Endothelial cell of umbilical vein (primary cell): ENCODE measurements at regions not wholly inside any gene's neighbourhood (a gene's known extent, or its start where the extent isn't known, plus 50 kb on each side); places are given as distances from the start of the nearest gene placed in this dataset.

Experiments used
- BruUV-seq: library from RNA; stranded (reverse); fragments of 400-500 nt; replicated peaks from 2 replicates; lab custom pipeline; 2021; lab: Mats Ljungman, UMichigan
- CTCF ChIA-PET: fragments of 300-600, 350-600 bp; sonication (Branson Sonifier 250); formaldehyde crosslinking; loops from one replicate; lab custom pipeline; 2021; ENCODE audit warnings: antibody characterized with exemption, inconsistent platforms; lab: Charles Lee
- POLR2A ChIA-PET: fragments of 300-600, 350-600 bp; sonication (Branson Sonifier 250); formaldehyde crosslinking; loops from one replicate; lab custom pipeline; 2021; ENCODE audit warnings: antibody characterized with exemption, inconsistent platforms; lab: Charles Lee
- DNase-seq: peaks from one replicate; pipeline ENCODE4 v3.0.0-alpha.2; 2011; ENCODE audit warnings: low read depth, low spot score
- FAIRE-seq: peaks from 2 replicates; lab custom pipeline; 2011; peaks lifted over from hg19 to GRCh38; lab: Jason Lieb, UNC
- H2AFZ ChIP-seq: 2 replicates; pipeline ENCODE4 v1.6.0; 2012; ENCODE audit warnings: low read depth, low read length, control low read depth, inconsistent platforms
- H3K27ac ChIP-seq: 2 replicates; pipeline ENCODE4 v1.5.1; 2011; ENCODE audit warnings: low read depth, mild to moderate bottlenecking, control low read depth, low read length, moderate library complexity; ENCODE audit not compliant: insufficient read depth
- H3K27me3 ChIP-seq, 2 experiments: 2 replicates each; pipeline versions ENCODE4 v1.6.0 to v1.6.1; 2011; ENCODE audit warnings: low read length in 2 of 2, mixed read lengths in 1 of 2; ENCODE audit not compliant: control insufficient read depth in 2 of 2, insufficient read depth in 2 of 2
- H3K36me3 ChIP-seq, 2 experiments: 2 replicates in 1 of 2; 3 replicates in 1 of 2; pipeline ENCODE4 v1.5.1; 2011; ENCODE audit warnings: low read length in 2 of 2, mild to moderate bottlenecking in 1 of 2, moderate library complexity in 1 of 2; ENCODE audit not compliant: control insufficient read depth in 2 of 2, insufficient read depth in 2 of 2; ENCODE audit errors: extremely low read depth in 1 of 2
- H3K4me1 ChIP-seq: 3 replicates; pipeline ENCODE4 v1.5.1; 2011; ENCODE audit warnings: mild to moderate bottlenecking, low read length; ENCODE audit not compliant: control insufficient read depth, insufficient read depth; ENCODE audit errors: extremely low read depth
- H3K4me2 ChIP-seq: 2 replicates; pipeline ENCODE4 v1.6.1; 2011; ENCODE audit warnings: low read length, control low read depth, mixed read lengths; ENCODE audit not compliant: insufficient read depth
- H3K4me3 ChIP-seq, 3 experiments: fragments of 200-600 bp in 1 of 3; sonication (generic), shearing (Covaris generic) in 1 of 3; replicated peaks in 1 of 3; 2 replicates each; pipeline ENCODE4 v1.5.1; 2011 to 2016; ENCODE audit warnings: control low read depth in 3 of 3, low read length in 3 of 3, mild to moderate bottlenecking in 2 of 3, inconsistent platforms in 1 of 3, low read depth in 1 of 3, moderate library complexity in 1 of 3; ENCODE audit not compliant: insufficient read depth in 1 of 3
- H3K79me2 ChIP-seq: 2 replicates; pipeline ENCODE4 v1.6.0; 2012; ENCODE audit warnings: low read length, inconsistent platforms; ENCODE audit not compliant: control insufficient read depth, insufficient read depth
- H3K9ac ChIP-seq: replicated peaks from 2 replicates; pipeline ENCODE3; 2011; ENCODE audit warnings: low read length, control low read depth; ENCODE audit not compliant: insufficient read depth; ENCODE audit errors: extremely low read depth
- H3K9me1 ChIP-seq: replicated peaks from 3 replicates; pipeline ENCODE4 v1.6.0; 2011; ENCODE audit warnings: mild to moderate bottlenecking, low read length; ENCODE audit not compliant: control insufficient read depth, insufficient read depth; ENCODE audit errors: extremely low read depth
- H3K9me3 ChIP-seq: replicated peaks from 2 replicates; pipeline ENCODE4 v1.5.1; 2012; ENCODE audit warnings: low read length, inconsistent platforms; ENCODE audit not compliant: control insufficient read depth, insufficient read depth
- H4K20me1 ChIP-seq: replicated peaks from 2 replicates; pipeline ENCODE3; 2011; ENCODE audit warnings: mild to moderate bottlenecking, low read length; ENCODE audit not compliant: control insufficient read depth, insufficient read depth; ENCODE audit errors: extremely low read depth
- CTCF ChIP-seq, 2 donors: IDR thresholded peaks; 1 replicate in 1 of 2; 2 replicates in 1 of 2; pipeline ENCODE4 v1.5.1; 2011; ENCODE audit warnings: low read length in 2 of 2, mild to moderate bottlenecking in 2 of 2, moderate library complexity in 2 of 2, control low read depth in 1 of 2, inconsistent platforms in 1 of 2, low read depth in 1 of 2; ENCODE audit not compliant: insufficient read depth in 1 of 2; ENCODE audit errors: extremely low read depth in 1 of 2
- EZH2 ChIP-seq: IDR thresholded peaks from 2 replicates; pipeline ENCODE4 v1.6.1; 2012; ENCODE audit warnings: borderline replicate concordance, low read depth, mild to moderate bottlenecking, moderate library complexity, low read length, inconsistent platforms; ENCODE audit not compliant: severe bottlenecking
- FOS ChIP-seq: IDR thresholded peaks from 2 replicates; pipeline ENCODE4 v1.6.1; 2011; ENCODE audit warnings: mild to moderate bottlenecking, low read length, moderate library complexity, borderline replicate concordance; ENCODE audit not compliant: insufficient read depth
- GATA2 ChIP-seq: IDR thresholded peaks from 2 replicates; pipeline ENCODE4 v1.7.0; 2011; ENCODE audit warnings: low read depth, mild to moderate bottlenecking, moderate library complexity, mixed read lengths, low read length; ENCODE audit not compliant: insufficient read length, insufficient read depth
- JUN ChIP-seq: IDR thresholded peaks from 2 replicates; pipeline ENCODE4 v1.6.1; 2011; ENCODE audit warnings: borderline replicate concordance, low read depth; ENCODE audit not compliant: insufficient read length, insufficient read depth
- MYC ChIP-seq: IDR thresholded peaks from one replicate; pipeline ENCODE4 v1.6.1; 2011; ENCODE audit warnings: mild to moderate bottlenecking, low read depth, low read length
- POLR2A ChIP-seq: IDR thresholded peaks from 2 replicates; pipeline ENCODE4 v1.6.1; 2012; ENCODE audit warnings: low read depth, mild to moderate bottlenecking, control low read depth, low read length
- POLR2AphosphoS5 ChIP-seq: IDR thresholded peaks from 2 replicates; pipeline ENCODE4 v1.6.1; 2012; ENCODE audit warnings: low read depth, mild to moderate bottlenecking, control low read depth, low read length, moderate library complexity; ENCODE audit not compliant: insufficient read depth
- dilution Hi-C: fragments of 300-500 bp; cut with MboI; formaldehyde crosslinking; loops from one replicate; pipeline ENCODE4 v1.15.0; 2019; ENCODE audit warnings: low sequenced_read_pairs; ENCODE audit not compliant: extremely low pct_ligation_motif_present
- intact Hi-C: fragments of 100-400 bp; cut with micrococcal nuclease; formaldehyde crosslinking; loops from one replicate; pipeline ENCODE4 v1.10.0; 2022
- TF ChIP-seq, protein P1 (sequence below): IDR thresholded peaks from 2 replicates; pipeline ENCODE4 v1.6.1; 2011; ENCODE audit not compliant: insufficient read depth, insufficient read length

GRCh38 chr6:15058200-15059061, 187.4 kb upstream of the JARID2 start:
- ChIA-PET CTCF (no interaction called here), POLR2A (no interaction called here)
- no peak overlapping the region for H3K4me2 ChIP-seq
- dilution Hi-C loops (no loop called here), intact Hi-C loops (no loop called here)
- DNase-seq: no peak
- no peaks in the 10 kb centered on the region for H3K4me1 ChIP-seq
- no TSS peak for BruUV-seq
- peaks cover 2% of the 10 kb centered on the region for H3K9me3 ChIP-seq
- no peak overlapping the region for H3K4me3 ChIP-seq
- no peaks in the 10 kb centered on the region for H4K20me1 ChIP-seq
- no peaks in the 10 kb centered on the region for H3K36me3 ChIP-seq
- H3K79me2 ChIP-seq: no peaks in the 10 kb centered on the region
- no peaks in the 10 kb centered on the region for H3K27me3 ChIP-seq
- TF ChIP-seq, protein P1, sequence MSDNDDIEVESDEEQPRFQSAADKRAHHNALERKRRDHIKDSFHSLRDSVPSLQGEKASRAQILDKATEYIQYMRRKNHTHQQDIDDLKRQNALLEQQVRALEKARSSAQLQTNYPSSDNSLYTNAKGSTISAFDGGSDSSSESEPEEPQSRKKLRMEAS: no peak
- TF ChIP-seq EZH2 (no peak), GATA2 (no peak), JUN (no peak), POLR2AphosphoS5 (no peak), CTCF (IDR thresholded peaks at IDR 0.05; ENCODE audit: extremely low read depth in 1 of 2, insufficient read depth in 1 of 2, low read depth in 1 of 2, low read length in 2 of 2) (no peak), POLR2A (no peak), MYC (no peak), FOS (no peak)
- FAIRE-seq: no peak
- H3K9ac ChIP-seq: no peak overlapping the region
- H3K9me1 ChIP-seq: no peaks in the 10 kb centered on the region
- H2AFZ ChIP-seq: no peak overlapping the region
- no peak overlapping the region for H3K27ac ChIP-seq
